ENCODE measurements at regions not wholly inside any gene's neighbourhood (a gene's known extent, or its start where the extent isn't known, plus 50 kb on each side); places are given as distances from the start of the nearest gene placed in this dataset.
"Not testable (repeated sequence)": the region's sequence is repeated elsewhere in the genome, so short reads cannot be mapped to it uniquely, and the experiment has no call there.

- DNase-seq, result no peak
These were observed 259.2 kb upstream of the CCDC54 start for GRCh38 chr3:107117922-107118536.

GRCh38 chr3:107124885-107125284, 252.4 kb upstream of the CCDC54 start:
- DNase-seq, result no peak

- DNase-seq, result no peak
These were observed 248.3 kb upstream of the CCDC54 start for GRCh38 chr3:107128946-107129345.

- DNase-seq, result no peak
These were observed 247.0 kb upstream of the CCDC54 start for GRCh38 chr3:107130089-107130700.

- no peak for DNase-seq
These were observed 244.6 kb upstream of the CCDC54 start for GRCh38 chr3:107132674-107133073.

GRCh38 chr3:107133891-107134290, 243.3 kb upstream of the CCDC54 start:
- no peak for DNase-seq

GRCh38 chr3:107142171-107142570, 235.1 kb upstream of the CCDC54 start:
- no peak for DNase-seq

- DNase-seq, result no peak
These were observed 234.3 kb upstream of the CCDC54 start for GRCh38 chr3:107142786-107143575.

- DNase-seq, result no peak
These were observed 226.6 kb upstream of the CCDC54 start for GRCh38 chr3:107150675-107151074.

- DNase-seq, result no peak
These were observed 223.3 kb upstream of the CCDC54 start for GRCh38 chr3:107153981-107154380.

GRCh38 chr3:107172411-107172810, 204.8 kb upstream of the CCDC54 start:
- no peak for DNase-seq

GRCh38 chr3:107184375-107184774, 192.9 kb upstream of the CCDC54 start:
- no peak for DNase-seq

GRCh38 chr3:107188262-107188661, 189.0 kb upstream of the CCDC54 start:
- no peak for DNase-seq

GRCh38 chr3:107189158-107189791, 188.0 kb upstream of the CCDC54 start:
- no peak for DNase-seq

- DNase-seq, result no peak
These were observed 184.1 kb upstream of the CCDC54 start for GRCh38 chr3:107193116-107193515.

- DNase-seq, result no peak
These were observed 178.6 kb upstream of the CCDC54 start for GRCh38 chr3:107198581-107199181.

- no peak for DNase-seq
These were observed 176.1 kb upstream of the CCDC54 start for GRCh38 chr3:107201146-107201545.

- not testable (repeated sequence) for DNase-seq
These were observed 174.4 kb upstream of the CCDC54 start for GRCh38 chr3:107202885-107203284.

- DNase-seq, result no peak
These were observed 173.1 kb upstream of the CCDC54 start for GRCh38 chr3:107204121-107204520.

GRCh38 chr3:107205358-107205757, 171.9 kb upstream of the CCDC54 start:
- no peak for DNase-seq

- DNase-seq, result no peak
These were observed 171.1 kb upstream of the CCDC54 start for GRCh38 chr3:107206141-107206540.

- no peak for DNase-seq
These were observed 170.3 kb upstream of the CCDC54 start for GRCh38 chr3:107206945-107207344.

- no peak for DNase-seq
These were observed 169.1 kb upstream of the CCDC54 start for GRCh38 chr3:107208100-107208499.
